ENCODE measurements at regions not wholly inside any gene's neighbourhood (a gene's known extent, or its start where the extent isn't known, plus 50 kb on each side); places are given as distances from the start of the nearest gene placed in this dataset.

GRCh38 chr1:112317140-112317539 is 78.9 kb upstream of the CTTNBP2NL start:
- TF ChIP-seq CTCF (IDR thresholded peaks at IDR 0.05; ENCODE audit: low read length) (no peak), EZH2 (IDR thresholded peaks at IDR 0.05; ENCODE audit: borderline replicate concordance, low read length) (no peak)
